Transverse colon (tissue), 4 donors: ENCODE measurements at regions not wholly inside any gene's neighbourhood (a gene's known extent, or its start where the extent isn't known, plus 50 kb on each side); places are given as distances from the start of the nearest gene placed in this dataset.

Experiments used
- CTCF ChIP-seq, 5 experiments: fragments of 200-600 bp in 3 of 5; fragments of 450-650 bp in 2 of 5; sonication (generic) in 3 of 5; IDR thresholded peaks; 1 replicate in 2 of 5; 2 replicates in 3 of 5; pipeline ENCODE4 v1.5.1; 2016 to 2017; ENCODE audit warnings: antibody characterized with exemption in 5 of 5, inconsistent platforms in 3 of 5, mild to moderate bottlenecking in 2 of 5, moderate library complexity in 1 of 5
- POLR2AphosphoS5 ChIP-seq, 3 donors: sonication (generic); formaldehyde crosslinking; IDR thresholded peaks; one replicate each; pipeline ENCODE4 v1.6.1; 2016; ENCODE audit warnings: antibody characterized with exemption in 3 of 3

GRCh38 chr7:47722126-47722525 lies 140.2 kb upstream of the TNS3 start:
- no peak for TF ChIP-seq CTCF (IDR thresholded peaks at IDR 0.05)
- no peak for TF ChIP-seq POLR2AphosphoS5 (IDR thresholded peaks at IDR 0.05)
